ENCODE measurements at regions not wholly inside any gene's neighbourhood (a gene's known extent, or its start where the extent isn't known, plus 50 kb on each side); places are given as distances from the start of the nearest gene placed in this dataset.

GRCh38 chr2:120617055-120617454, 118.6 kb upstream of the GLI2 start:
- no peak for DNase-seq

- no peak for DNase-seq
Observed at GRCh38 chr2:120618830-120619229, 116.8 kb upstream of the GLI2 start.

GRCh38 chr2:120619579-120619978, 116.1 kb upstream of the GLI2 start:
- DNase-seq, result no peak

GRCh38 chr2:120620025-120620793, 115.5 kb upstream of the GLI2 start:
- DNase-seq, result no peak

GRCh38 chr2:120622159-120622869, 113.4 kb upstream of the GLI2 start:
- DNase-seq, result no peak

GRCh38 chr2:120622886-120623753, 112.5 kb upstream of the GLI2 start:
- DNase-seq, result no peak

- no peak for DNase-seq
Observed at GRCh38 chr2:120624061-120624737, 111.5 kb upstream of the GLI2 start.

GRCh38 chr2:120624738-120625446, 110.8 kb upstream of the GLI2 start:
- no peak for DNase-seq

GRCh38 chr2:120625865-120626560, 109.7 kb upstream of the GLI2 start:
- no peak for DNase-seq

- DNase-seq, result no peak
Observed at GRCh38 chr2:120626566-120626965, 109.1 kb upstream of the GLI2 start.

GRCh38 chr2:120628248-120628647, 107.4 kb upstream of the GLI2 start:
- DNase-seq, result no peak

- no peak for DNase-seq
Observed at GRCh38 chr2:120629241-120629895, 106.3 kb upstream of the GLI2 start.

- no peak for DNase-seq
Observed at GRCh38 chr2:120630031-120630701, 105.5 kb upstream of the GLI2 start.

GRCh38 chr2:120631236-120631635, 104.4 kb upstream of the GLI2 start:
- DNase-seq, result no peak

- no peak for DNase-seq
Observed at GRCh38 chr2:120631724-120632123, 103.9 kb upstream of the GLI2 start.

- no peak for DNase-seq
Observed at GRCh38 chr2:120632796-120633646, 102.6 kb upstream of the GLI2 start.

GRCh38 chr2:120634533-120634932, 101.1 kb upstream of the GLI2 start:
- no peak for DNase-seq

- DNase-seq, result no peak
Observed at GRCh38 chr2:120635146-120635545, 100.5 kb upstream of the GLI2 start.

- no peak for DNase-seq
Observed at GRCh38 chr2:120637847-120638246, 97.8 kb upstream of the GLI2 start.

All from activated CD4-positive, alpha-beta T cell treated with anti-CD3 and anti-CD28 coated beads for 48 hours (primary cell).